GM21360 (cell line): ENCODE measurements at regions not wholly inside any gene's neighbourhood (a gene's known extent, or its start where the extent isn't known, plus 50 kb on each side); places are given as distances from the start of the nearest gene placed in this dataset.

ENCODE experiments used
- ATAC-seq: cut with Tn5 transposase; IDR thresholded peaks from one replicate; pipeline ENCODE4 v1.9.1; 2021; ENCODE audit warnings: mild to moderate bottlenecking, moderate library complexity; ENCODE audit not compliant: unreplicated experiment

- no peak for ATAC-seq
These were observed 1807.7 kb downstream of the OLFM4 start for GRCh38 chr13:54836273-54836672.

- ATAC-seq, result no peak
These were observed 1813.1 kb downstream of the OLFM4 start for GRCh38 chr13:54841682-54842081.

GRCh38 chr13:54845351-54845965, 1816.8 kb downstream of the OLFM4 start:
- no peak for ATAC-seq

- ATAC-seq, result no peak
These were observed 1824.2 kb downstream of the OLFM4 start for GRCh38 chr13:54852831-54853230.

- no peak for ATAC-seq
These were observed 1831.2 kb downstream of the OLFM4 start for GRCh38 chr13:54859827-54860226.

GRCh38 chr13:54875111-54875510, 1846.5 kb downstream of the OLFM4 start:
- no peak for ATAC-seq

- no peak for ATAC-seq
These were observed 1850.4 kb downstream of the OLFM4 start for GRCh38 chr13:54879036-54879435.

- ATAC-seq, result no peak
These were observed 1856.1 kb downstream of the OLFM4 start for GRCh38 chr13:54884682-54885081.

- no peak for ATAC-seq
These were observed 1862.4 kb downstream of the OLFM4 start for GRCh38 chr13:54890976-54891375.

GRCh38 chr13:54901316-54901715, 1872.7 kb downstream of the OLFM4 start:
- no peak for ATAC-seq

GRCh38 chr13:54912367-54912766, 1883.8 kb downstream of the OLFM4 start:
- ATAC-seq, result no peak

GRCh38 chr13:54913668-54914067, 1885.1 kb downstream of the OLFM4 start:
- no peak for ATAC-seq

- no peak for ATAC-seq
These were observed 1898.9 kb downstream of the OLFM4 start for GRCh38 chr13:54927538-54927937.

GRCh38 chr13:54928071-54928470, 1899.5 kb downstream of the OLFM4 start:
- ATAC-seq, result no peak

GRCh38 chr13:54934121-54934520, 1905.5 kb downstream of the OLFM4 start:
- no peak for ATAC-seq

- no peak for ATAC-seq
These were observed 1917.4 kb downstream of the OLFM4 start for GRCh38 chr13:54945973-54946372.

- ATAC-seq, result no peak
These were observed 1921.1 kb downstream of the OLFM4 start for GRCh38 chr13:54949735-54950134.

- no peak for ATAC-seq
These were observed 1921.9 kb downstream of the OLFM4 start for GRCh38 chr13:54950546-54950945.

- no peak for ATAC-seq
These were observed 1925.2 kb downstream of the OLFM4 start for GRCh38 chr13:54953786-54954185.

GRCh38 chr13:54958781-54959180, 1930.2 kb downstream of the OLFM4 start:
- ATAC-seq, result no peak

GRCh38 chr13:54965881-54966280, 1937.3 kb downstream of the OLFM4 start:
- ATAC-seq, result no peak

- ATAC-seq, result no peak
These were observed 1944.2 kb downstream of the OLFM4 start for GRCh38 chr13:54972838-54973237.

GRCh38 chr13:54975676-54976075, 1947.1 kb downstream of the OLFM4 start:
- no peak for ATAC-seq
